ENCODE measurements at regions not wholly inside any gene's neighbourhood (a gene's known extent, or its start where the extent isn't known, plus 50 kb on each side); places are given as distances from the start of the nearest gene placed in this dataset.

GRCh38 chr1:121519042-121519755, 334.4 kb downstream of the SRGAP2C start:
- Histone ChIP-seq H4K20me1 (ENCODE audit: insufficient read depth, low read length) (no peaks in the 10 kb centered on the region), H4K91ac (ENCODE audit: insufficient read depth, low read depth, low read length) (no peak overlapping the region), H3K36me3 (ENCODE audit: control insufficient read depth, insufficient read depth, low read length) (no peaks in the 10 kb centered on the region), H3K23ac (ENCODE audit: low read depth, low read length) (no peak overlapping the region), H3K27me3 (ENCODE audit: control insufficient read depth, insufficient read depth, low read length) (peaks cover 26% of the 10 kb centered on the region), H2BK5ac (ENCODE audit: low read depth, low read length, poor library complexity, severe bottlenecking) (no peak overlapping the region), H3K4me1 (ENCODE audit: control insufficient read depth, insufficient read depth, low read length) (no peaks in the 10 kb centered on the region), H4K5ac (ENCODE audit: low read depth, low read length) (no peak overlapping the region), H3K9me3 (ENCODE audit: control insufficient read depth, insufficient read depth, low read length) (no peaks in the 10 kb centered on the region; the same call in 1 of the 2 replicates), H3K18ac (ENCODE audit: low read depth, low read length) (no peak overlapping the region), H2AFZ (replicated peaks; ENCODE audit: low read length, poor library complexity) (peak overlapping the region; percentile 63), H2BK120ac (ENCODE audit: low read depth, low read length) (no peak overlapping the region), H2AK9ac (replicated peaks; ENCODE audit: low read depth, low read length, poor library complexity) (no peak overlapping the region), H3K79me1 (ENCODE audit: low read depth in 1 of 2, low read length in 2 of 2) (no peaks in the 10 kb centered on the region), H3K9ac (ENCODE audit: low read depth, low read length) (no peak overlapping the region), H2BK20ac (ENCODE audit: low read depth, low read length) (no peak overlapping the region), H2AK5ac (ENCODE audit: low read depth, low read length) (no peak overlapping the region), H3K27ac (ENCODE audit: insufficient read depth, low read length) (no peak overlapping the region), H3K4ac (ENCODE audit: low read depth, low read length) (no peak overlapping the region), H3K4me3 (ENCODE audit: insufficient read depth, low read depth, low read length) (peak overlapping the region; percentile 18; the same call in 1 of the 2 replicates), H4K8ac (ENCODE audit: low read depth in 2 of 2, low read length in 2 of 2) (no peak overlapping the region), H3K4me2 (ENCODE audit: low read depth, low read length) (peak overlapping the region; percentile 56; the same call in 1 of the 2 replicates), H3K14ac (replicated peaks; ENCODE audit: low read depth, low read length) (no peak overlapping the region), H3K56ac (ENCODE audit: extremely low read depth, insufficient read depth, low read length) (no peak overlapping the region), H3K9me1 (ENCODE audit: insufficient read depth, low read length) (no peaks in the 10 kb centered on the region), H2BK15ac (ENCODE audit: low read depth, low read length) (no peak overlapping the region)
- TF ChIP-seq FOS (IDR thresholded peaks at IDR 0.05; ENCODE audit: low read depth, low read length) (no peak), SMC3 (IDR thresholded peaks at IDR 0.05; ENCODE audit: low read depth, low read length) (no peak), RCOR1 (IDR thresholded peaks at IDR 0.05; ENCODE audit: insufficient replicate concordance, low read length) (no peak), RFX5 (IDR thresholded peaks at IDR 0.05; ENCODE audit: low read depth, low read length) (no peak), MAZ (IDR thresholded peaks at IDR 0.05; ENCODE audit: borderline replicate concordance, low read depth, low read length) (no peak), MAFK (IDR thresholded peaks at IDR 0.05; ENCODE audit: low read depth, low read length) (no peak), USF2 (IDR thresholded peaks at IDR 0.05; ENCODE audit: low read depth, low read length) (no peak), BHLHE40 (IDR thresholded peaks at IDR 0.05; ENCODE audit: low read depth, low read length) (no peak), POLR2A (IDR thresholded peaks at IDR 0.05; ENCODE audit: low read depth, low read length) (no peak), CTCF (conservative IDR thresholded peaks at IDR 0.05; ENCODE audit: low read depth, low read length) (no peak), ELK1 (IDR thresholded peaks at IDR 0.05; ENCODE audit: borderline replicate concordance, low read depth, low read length) (no peak)
- dilution Hi-C loops (cut with HindIII; ENCODE audit: low sequenced_read_pairs, unreplicated experiment), result no loop called here
- intact Hi-C loops (cut with micrococcal nuclease), result loop anchor here (5.0 kb wide), 3 partner anchors 38 to 78 kb away; no protein-coding TSS in a partner anchor
- no TSS peak for BruUV-seq (replicated peaks)
- ATAC-seq (ENCODE audit: low read depth), result peak; percentile 62; the same call in 1 of the 2 replicates
- POLR2A ChIA-PET (ENCODE audit: unreplicated experiment), result no interaction called here
- no peak for DNase-seq
- in situ Hi-C loops (cut with MboI; ENCODE audit: low sequenced_read_pairs), result no loop called here
- WGBS, 2 experiments (ENCODE audit: extremely low coverage in 2 of 2, insufficient read length in 1 of 2), result 4% methylated on average over 18 of the region's 75 CpGs; no CpG with 5 or more reads in 1 of the 2 experiments
- CTCF ChIA-PET, result interaction anchor here (0.6 kb wide), 1 partner anchor 52 kb away, joined by 3 read pairs; no protein-coding TSS in a partner anchor
